ENCODE measurements at regions not wholly inside any gene's neighbourhood (a gene's known extent, or its start where the extent isn't known, plus 50 kb on each side); places are given as distances from the start of the nearest gene placed in this dataset.

- TF ChIP-seq, protein P1, sequence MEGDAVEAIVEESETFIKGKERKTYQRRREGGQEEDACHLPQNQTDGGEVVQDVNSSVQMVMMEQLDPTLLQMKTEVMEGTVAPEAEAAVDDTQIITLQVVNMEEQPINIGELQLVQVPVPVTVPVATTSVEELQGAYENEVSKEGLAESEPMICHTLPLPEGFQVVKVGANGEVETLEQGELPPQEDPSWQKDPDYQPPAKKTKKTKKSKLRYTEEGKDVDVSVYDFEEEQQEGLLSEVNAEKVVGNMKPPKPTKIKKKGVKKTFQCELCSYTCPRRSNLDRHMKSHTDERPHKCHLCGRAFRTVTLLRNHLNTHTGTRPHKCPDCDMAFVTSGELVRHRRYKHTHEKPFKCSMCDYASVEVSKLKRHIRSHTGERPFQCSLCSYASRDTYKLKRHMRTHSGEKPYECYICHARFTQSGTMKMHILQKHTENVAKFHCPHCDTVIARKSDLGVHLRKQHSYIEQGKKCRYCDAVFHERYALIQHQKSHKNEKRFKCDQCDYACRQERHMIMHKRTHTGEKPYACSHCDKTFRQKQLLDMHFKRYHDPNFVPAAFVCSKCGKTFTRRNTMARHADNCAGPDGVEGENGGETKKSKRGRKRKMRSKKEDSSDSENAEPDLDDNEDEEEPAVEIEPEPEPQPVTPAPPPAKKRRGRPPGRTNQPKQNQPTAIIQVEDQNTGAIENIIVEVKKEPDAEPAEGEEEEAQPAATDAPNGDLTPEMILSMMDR (IDR thresholded peaks at IDR 0.05), result no peak
- TF ChIP-seq POLR2A (IDR thresholded peaks at IDR 0.05), result no peak
These were observed 87.1 kb upstream of the PNPT1 start for GRCh38 chr2:55780697-55781096.

Data from lower leg skin (tissue), 3 donors.